ENCODE measurements at regions not wholly inside any gene's neighbourhood (a gene's known extent, or its start where the extent isn't known, plus 50 kb on each side); places are given as distances from the start of the nearest gene placed in this dataset.

GRCh38 chr13:82817133-82817532, 1065.1 kb downstream of the SLITRK1 start:
- TF ChIP-seq CTCF (IDR thresholded peaks at IDR 0.05; ENCODE audit: insufficient read depth, low read length): no peak
- no peak for TF ChIP-seq GABPA (IDR thresholded peaks at IDR 0.05; ENCODE audit: low read depth)
- no peak for TF ChIP-seq SPI1 (IDR thresholded peaks at IDR 0.05; ENCODE audit: borderline replicate concordance, low read depth)
- TF ChIP-seq REST (IDR thresholded peaks at IDR 0.05; ENCODE audit: insufficient replicate concordance, low read depth): no peak
- no peak for TF ChIP-seq POLR2AphosphoS5 (IDR thresholded peaks at IDR 0.05; ENCODE audit: low read depth)
- no peak for DNase-seq (ENCODE audit: low read depth in 1 of 2, low spot score in 1 of 2)
- Histone ChIP-seq H3K27me3 (ENCODE audit: insufficient read depth, poor library complexity, severe bottlenecking) (no peaks in the 10 kb centered on the region), H3K4me3 (replicated peaks; ENCODE audit: insufficient read depth, low read length) (no peak overlapping the region), H3K27ac (replicated peaks) (no peak overlapping the region)

GRCh38 chr13:82815791-82816190, 1066.5 kb downstream of the SLITRK1 start:
- TF ChIP-seq REST (IDR thresholded peaks at IDR 0.05; ENCODE audit: insufficient replicate concordance, low read depth) (no peak), GABPA (IDR thresholded peaks at IDR 0.05; ENCODE audit: low read depth) (no peak), POLR2AphosphoS5 (IDR thresholded peaks at IDR 0.05; ENCODE audit: low read depth) (no peak), CTCF (IDR thresholded peaks at IDR 0.05; ENCODE audit: insufficient read depth, low read length) (no peak), SPI1 (IDR thresholded peaks at IDR 0.05; ENCODE audit: borderline replicate concordance, low read depth) (no peak)
- Histone ChIP-seq H3K4me3 (replicated peaks; ENCODE audit: insufficient read depth, low read length) (no peak overlapping the region), H3K27ac (replicated peaks) (no peak overlapping the region), H3K27me3 (ENCODE audit: insufficient read depth, poor library complexity, severe bottlenecking) (no peaks in the 10 kb centered on the region)
- DNase-seq (ENCODE audit: low read depth in 1 of 2, low spot score in 1 of 2): no peak

- TF ChIP-seq GABPA (IDR thresholded peaks at IDR 0.05; ENCODE audit: low read depth): no peak
- no peak for TF ChIP-seq SPI1 (IDR thresholded peaks at IDR 0.05; ENCODE audit: borderline replicate concordance, low read depth)
- TF ChIP-seq CTCF (IDR thresholded peaks at IDR 0.05; ENCODE audit: insufficient read depth, low read length): no peak
- no peak for TF ChIP-seq POLR2AphosphoS5 (IDR thresholded peaks at IDR 0.05; ENCODE audit: low read depth)
- no peak for TF ChIP-seq REST (IDR thresholded peaks at IDR 0.05; ENCODE audit: insufficient replicate concordance, low read depth)
- no peak overlapping the region for H3K4me3 ChIP-seq (replicated peaks; ENCODE audit: insufficient read depth, low read length)
- no peaks in the 10 kb centered on the region for H3K27me3 ChIP-seq (ENCODE audit: insufficient read depth, poor library complexity, severe bottlenecking)
- DNase-seq (ENCODE audit: low read depth in 1 of 2, low spot score in 1 of 2): no peak
- no peak overlapping the region for H3K27ac ChIP-seq (replicated peaks)
Observed at GRCh38 chr13:82803341-82803740, 1078.9 kb downstream of the SLITRK1 start.

Measured in HL-60 (cell line).